GM12878 (cell line): ENCODE measurements at regions not wholly inside any gene's neighbourhood (a gene's known extent, or its start where the extent isn't known, plus 50 kb on each side); places are given as distances from the start of the nearest gene placed in this dataset.

Experiments
- ATAC-seq: fragments of 200-7000 bp; cut with Tn5 transposase; 3 replicates; pipeline ENCODE4 v1.9.1; 2020; ENCODE audit warnings: mild to moderate bottlenecking, moderate library complexity
- BruUV-seq: library from RNA; stranded (reverse); fragments of 400-500 nt; replicated peaks from 2 replicates; lab custom pipeline; 2021; lab: Mats Ljungman, UMichigan
- CTCF ChIA-PET: fragments of 300-600 bp; sonication (Branson Sonifier 250); formaldehyde crosslinking; extraction: SDS; loops from one replicate; lab custom pipeline; 2021; ENCODE audit warnings: inconsistent platforms; lab: Yijun Ruan, JAX
- POLR2A ChIA-PET: fragments of 350-600 bp; formaldehyde crosslinking; extraction: SDS; loops from one replicate; lab custom pipeline; 2021; ENCODE audit warnings: inconsistent platforms; lab: Charles Lee
- RAD21 ChIA-PET: fragments of 300-600 bp; sonication (Branson Sonifier 250); formaldehyde crosslinking; loops from one replicate; lab custom pipeline; 2023; ENCODE audit warnings: antibody characterized with exemption; ENCODE audit not compliant: unreplicated experiment; lab: Charles Lee
- SMC1A ChIA-PET: fragments of 300-600 bp; sonication (Branson Sonifier 250); formaldehyde crosslinking; loops from one replicate; lab custom pipeline; 2023; ENCODE audit not compliant: unreplicated experiment, uncharacterized antibody; lab: Charles Lee
- DNase-seq: peaks from one replicate; pipeline ENCODE4 v3.0.0-alpha.2; 2011; ENCODE audit warnings: low read depth, low spot score
- FAIRE-seq: peaks from 3 replicates; lab custom pipeline; 2011; peaks lifted over from hg19 to GRCh38; lab: Jason Lieb, UNC
- H2AFZ ChIP-seq: 2 replicates; pipeline ENCODE4 v1.6.0; 2011; ENCODE audit warnings: low read depth, low read length, control low read depth; ENCODE audit not compliant: control insufficient read depth
- H3K27ac ChIP-seq: 2 replicates; pipeline ENCODE4 v1.5.1; 2011; ENCODE audit warnings: control low read depth; ENCODE audit not compliant: control insufficient read depth, insufficient read depth
- H3K27me3 ChIP-seq, 2 experiments: replicated peaks in 1 of 2; 2 replicates each; pipeline versions ENCODE4 v1.6.0 to v1.6.1; 2011; ENCODE audit warnings: low read length in 1 of 2; ENCODE audit not compliant: control insufficient read depth in 2 of 2, insufficient read depth in 2 of 2
- H3K36me3 ChIP-seq, 2 experiments: 2 replicates each; pipeline ENCODE4 v1.5.1; 2011; ENCODE audit warnings: low read length in 1 of 2; ENCODE audit not compliant: control insufficient read depth in 2 of 2, insufficient read depth in 2 of 2
- H3K4me1 ChIP-seq: 2 replicates; pipeline ENCODE4 v1.6.1; 2011; ENCODE audit warnings: mild to moderate bottlenecking, low read length, moderate library complexity, mixed read lengths; ENCODE audit not compliant: control insufficient read depth, insufficient read depth
- H3K4me2 ChIP-seq: 2 replicates; pipeline ENCODE4 v1.6.0; 2011; ENCODE audit warnings: control low read depth; ENCODE audit not compliant: control insufficient read depth, insufficient read depth
- H3K4me3 ChIP-seq: fragments of 200-600 bp; sonication (generic); 2 replicates; pipeline ENCODE4 v1.5.1; 2016
- H3K79me2 ChIP-seq: 2 replicates; pipeline ENCODE4 v1.6.0; 2011; ENCODE audit warnings: low read length; ENCODE audit not compliant: control insufficient read depth, insufficient read depth
- H3K9ac ChIP-seq: 2 replicates; pipeline ENCODE4 v1.8.0; 2011; ENCODE audit warnings: low read length, control low read depth, mixed read lengths; ENCODE audit not compliant: control insufficient read depth, insufficient read depth
- H3K9me3 ChIP-seq: replicated peaks from 3 replicates; pipeline ENCODE4 v1.5.1; 2011; ENCODE audit warnings: mild to moderate bottlenecking, low read length; ENCODE audit not compliant: control insufficient read depth, insufficient read depth
- H4K20me1 ChIP-seq: 2 replicates; pipeline ENCODE4 v1.6.0; 2011; ENCODE audit not compliant: control insufficient read depth, insufficient read depth
- BCL11A ChIP-seq: IDR thresholded peaks from 2 replicates; pipeline ENCODE4 v1.6.1; 2011; ENCODE audit warnings: low read depth, low read length
- CHD4 ChIP-seq: fragments of 200-600 bp; sonication (generic); IDR thresholded peaks from 2 replicates; pipeline ENCODE4 v1.6.1; 2016; ENCODE audit warnings: mild to moderate bottlenecking
- EED ChIP-seq: sonication (generic); IDR thresholded peaks from 2 replicates; pipeline ENCODE4 v1.6.1; 2016; ENCODE audit warnings: antibody characterized with exemption, low read depth
- IRF3 ChIP-seq: fragments of 450-650 bp; IDR thresholded peaks from 2 replicates; pipeline ENCODE4 v1.6.1; 2014; ENCODE audit warnings: mild to moderate bottlenecking
- IRF4 ChIP-seq: IDR thresholded peaks from 2 replicates; pipeline ENCODE4 v1.6.1; 2011; ENCODE audit warnings: low read depth, low read length
- MEF2A ChIP-seq: IDR thresholded peaks from 2 replicates; pipeline ENCODE4 v1.6.1; 2011; ENCODE audit warnings: low read depth, mild to moderate bottlenecking, low read length, moderate library complexity; ENCODE audit not compliant: insufficient read depth
- MXI1 ChIP-seq: fragments of 150-350 bp; IDR thresholded peaks from 2 replicates; pipeline ENCODE4 v1.6.1; 2011; ENCODE audit warnings: low read depth, mild to moderate bottlenecking, inconsistent platforms, low read length, improper control_type of control experiment
- NFYA ChIP-seq: IDR thresholded peaks from 2 replicates; pipeline ENCODE4 v1.6.1; 2011; ENCODE audit warnings: low read depth, mild to moderate bottlenecking, low read length, improper control_type of control experiment, borderline replicate concordance
- PAX5 ChIP-seq: IDR thresholded peaks from 2 replicates; pipeline ENCODE4 v1.6.1; 2011; ENCODE audit warnings: low read depth, low read length, borderline replicate concordance
- RAD21 ChIP-seq: IDR thresholded peaks from 2 replicates; pipeline ENCODE4 v1.6.1; 2011; ENCODE audit warnings: mild to moderate bottlenecking, low read depth, low read length, moderate library complexity; ENCODE audit not compliant: insufficient read depth
- RB1 ChIP-seq: fragments of 450-650 bp; formaldehyde crosslinking; IDR thresholded peaks from 2 replicates; pipeline ENCODE4 v1.6.1; 2017; ENCODE audit warnings: mild to moderate bottlenecking, borderline replicate concordance
- RCOR1 ChIP-seq: conservative IDR thresholded peaks from 2 replicates; pipeline ENCODE4 v1.6.1; 2012; ENCODE audit warnings: low read depth, low read length, improper control_type of control experiment
- SPI1 ChIP-seq: IDR thresholded peaks from 2 replicates; pipeline ENCODE4 v1.6.1; 2011; ENCODE audit warnings: low read depth, mild to moderate bottlenecking, low read length, moderate library complexity, borderline replicate concordance; ENCODE audit not compliant: insufficient read depth
- TCF3 ChIP-seq: IDR thresholded peaks from 2 replicates; pipeline ENCODE4 v1.6.1; 2012; ENCODE audit warnings: low read depth, mild to moderate bottlenecking, low read length, borderline replicate concordance; ENCODE audit not compliant: insufficient read depth
- ZBED1 ChIP-seq: IDR thresholded peaks from 2 replicates; pipeline ENCODE4 v1.6.1; 2016; ENCODE audit warnings: borderline replicate concordance
- ZBTB40 ChIP-seq: fragments of 450-650 bp; IDR thresholded peaks from 2 replicates; pipeline ENCODE4 v1.6.1; 2016; ENCODE audit warnings: mild to moderate bottlenecking, moderate library complexity, borderline replicate concordance
- ZNF24 ChIP-seq: fragments of 450-650 bp; IDR thresholded peaks from 2 replicates; pipeline ENCODE4 v1.6.1; 2017; ENCODE audit warnings: antibody characterized with exemption, mild to moderate bottlenecking
- ZNF384 ChIP-seq: IDR thresholded peaks from 2 replicates; pipeline ENCODE4 v1.6.1; 2012; ENCODE audit warnings: low read depth, mild to moderate bottlenecking, low read length, improper control_type of control experiment, borderline replicate concordance
- WGBS: methylation state at CpG from one replicate; pipeline ENCODE4 v1.1.6; 2016; ENCODE audit warnings: low lambda C conversion rate; ENCODE audit not compliant: insufficient replicate concordance, insufficient coverage; ENCODE audit errors: missing lambda C conversion rate; 5-methylcytosine and 5-hydroxymethylcytosine counted together
- in situ Hi-C: fragments of 300-500 bp; cut with MboI; formaldehyde crosslinking; loops from 9 replicates; pipeline ENCODE4 v1.14.3; 2018; ENCODE audit warnings: mixed read lengths
- intact Hi-C: fragments of 100-400 bp; cut with micrococcal nuclease; formaldehyde crosslinking; loops from one replicate; pipeline ENCODE4 v1.14.2; 2022; ENCODE audit not compliant: unreplicated experiment

- WGBS = 45% methylated on average over 2 of the region's 2 CpGs
- Histone ChIP-seq H3K27ac (peak overlapping the region; percentile 27; the same call in 1 of the 2 replicates), H3K79me2 (no peaks in the 10 kb centered on the region), H2AFZ (peak overlapping the region; percentile 3; the same call in 1 of the 2 replicates), H4K20me1 (no peaks in the 10 kb centered on the region), H3K36me3 (no peaks in the 10 kb centered on the region), H3K4me1 (peaks cover 37% of the 10 kb centered on the region), H3K27me3 (no peaks in the 10 kb centered on the region), H3K9me3 (peaks cover 6% of the 10 kb centered on the region), H3K4me3 (no peak overlapping the region), H3K4me2 (peak overlapping the region; percentile 49; the same call in 1 of the 2 replicates), H3K9ac (no peak overlapping the region)
- ChIA-PET RAD21 (no interaction called here), CTCF (no interaction called here), SMC1A (interaction anchor here (1.1 kb wide), 1 partner anchor 10 kb away, joined by 3 read pairs; no protein-coding TSS in a partner anchor), POLR2A (no interaction called here)
- BruUV-seq = no TSS peak
- intact Hi-C loops (no loop called here), in situ Hi-C loops (no loop called here)
- DNase-seq (peak; percentile 54), FAIRE-seq (no peak), ATAC-seq (peak; percentile 52)
- TF ChIP-seq CHD4 (no peak), ZNF384 (no peak), NFYA (no peak), TCF3 (peak; percentile 96), IRF3 (no peak), RCOR1 (no peak), IRF4 (0 out of 2 replicates have a peak, but pooled peaks have one; percentile 27), ZNF24 (no peak), MEF2A (peak; percentile 57; the same call in 1 of the 2 replicates), RAD21 (peak; percentile 60), SPI1 (0 out of 2 replicates have a peak, but pooled peaks have one; percentile 2), EED (peak; percentile 51), RB1 (no peak), BCL11A (no peak), PAX5 (no peak), MXI1 (no peak), ZBED1 (no peak), ZBTB40 (no peak)
These were observed 796.4 kb downstream of the MED13L start for GRCh38 chr12:115481141-115481540.
